ENCODE measurements at regions not wholly inside any gene's neighbourhood (a gene's known extent, or its start where the extent isn't known, plus 50 kb on each side); places are given as distances from the start of the nearest gene placed in this dataset.

- peak; percentile 19 for FAIRE-seq
- no peak for DNase-seq (ENCODE audit: low read depth in 1 of 2, low spot score in 2 of 2)
- no peak overlapping the region for H2BK5ac ChIP-seq (ENCODE audit: low read depth, low read length)
- no peaks in the 10 kb centered on the region for H3K4me1 ChIP-seq (replicated peaks in 1 of 4; ENCODE audit: control insufficient read depth in 3 of 4, insufficient read depth in 4 of 4, low read length in 3 of 4)
- H4K20me1 ChIP-seq (replicated peaks in 1 of 2; ENCODE audit: control insufficient read depth in 1 of 2, insufficient read depth in 2 of 2, low read length in 2 of 2), result no peaks in the 10 kb centered on the region
- H3K23ac ChIP-seq (ENCODE audit: insufficient read length), result no peak overlapping the region
- no peak overlapping the region for H4K5ac ChIP-seq (ENCODE audit: insufficient read length, low read depth, low read length)
- no peak overlapping the region for H2BK12ac ChIP-seq (ENCODE audit: low read depth, low read length)
- H2BK120ac ChIP-seq (replicated peaks; ENCODE audit: low read depth, low read length), result no peak overlapping the region
- no peaks in the 10 kb centered on the region for H3K36me3 ChIP-seq (ENCODE audit: control insufficient read depth in 2 of 4, insufficient read depth in 4 of 4, low read length in 3 of 4)
- no peak overlapping the region for H3K4me2 ChIP-seq (ENCODE audit: insufficient read depth in 1 of 2, low read depth in 2 of 2, low read length in 2 of 2)
- H3K56ac ChIP-seq (replicated peaks; ENCODE audit: insufficient read length, low read depth, low read length), result no peak overlapping the region
- H3K9me3 ChIP-seq (ENCODE audit: insufficient read depth in 2 of 2, low read depth in 1 of 2, low read length in 1 of 2), result no peaks in the 10 kb centered on the region
- H3K9ac ChIP-seq (replicated peaks in 1 of 4; ENCODE audit: extremely low read depth in 1 of 4, low read depth in 3 of 4, low read length in 3 of 4), result no peak overlapping the region
- H3K4me3 ChIP-seq (ENCODE audit: extremely low read depth in 1 of 4, insufficient read depth in 2 of 4, low read depth in 3 of 4, low read length in 4 of 4), result no peak overlapping the region
- H3K79me1 ChIP-seq (ENCODE audit: low read depth, low read length), result no peaks in the 10 kb centered on the region
- TF ChIP-seq ATF3 (IDR thresholded peaks at IDR 0.05; ENCODE audit: insufficient read depth, low read depth, low read length) (no peak), SRF (IDR thresholded peaks at IDR 0.05; ENCODE audit: low read depth, low read length) (peak; percentile 58)
- H3K18ac ChIP-seq (ENCODE audit: extremely low read depth, low read length), result no peak overlapping the region
- no peak overlapping the region for H2BK15ac ChIP-seq (ENCODE audit: low read length)
- H4K91ac ChIP-seq (replicated peaks; ENCODE audit: insufficient read length, low read length), result no peak overlapping the region
- no peaks in the 10 kb centered on the region for H3K79me2 ChIP-seq (ENCODE audit: control insufficient read depth in 1 of 2, insufficient read depth in 2 of 2, low read length in 2 of 2)
- H3K23me2 ChIP-seq (ENCODE audit: low read depth, low read length), result no peaks in the 10 kb centered on the region
- no peak overlapping the region for H2BK20ac ChIP-seq (ENCODE audit: low read length)
- H3K14ac ChIP-seq (ENCODE audit: insufficient read length), result no peak overlapping the region
- no peaks in the 10 kb centered on the region for H3K27me3 ChIP-seq (replicated peaks in 1 of 4; ENCODE audit: control insufficient read depth in 3 of 4, extremely low read depth in 1 of 4, insufficient read depth in 3 of 4, low read length in 3 of 4)
- 0 out of 2 replicates have a peak overlapping the region, but pooled peaks have one; percentile 30 for H2AFZ ChIP-seq (ENCODE audit: low read length)
- 92% methylated on average over 1 of the region's 1 CpG; no CpG with 5 or more reads in 1 of the 2 experiments for WGBS, 2 experiments (ENCODE audit: extremely low coverage in 1 of 2, insufficient coverage in 1 of 2, insufficient read length in 1 of 2, insufficient replicate concordance in 2 of 2, low coverage in 1 of 2, low lambda C conversion rate in 2 of 2, missing lambda C conversion rate in 1 of 2)
- no peak overlapping the region for H3K27ac ChIP-seq (ENCODE audit: low read depth, low read length)
- no peak overlapping the region for H3K4ac ChIP-seq (replicated peaks; ENCODE audit: insufficient read length, low read depth, low read length)
- H4K8ac ChIP-seq (ENCODE audit: extremely low read depth, insufficient read depth, low read length), result no peak overlapping the region
- ChIA-PET CTCF (ENCODE audit: partially characterized antibody) (interaction anchor here (0.6 to 1.0 kb wide), 3 partner anchors 24 to 201 kb away, joined by 3 to 4 read pairs (median 3); no protein-coding TSS in a partner anchor), POLR2A (ENCODE audit: partially characterized antibody) (no interaction called here)
- no peak overlapping the region for H2AK5ac ChIP-seq (ENCODE audit: low read depth, low read length)
These were observed 144.2 kb upstream of the CENPW start for GRCh38 chr6:126195625-126196236.

Measured in H1 (cell line).